Sigmoid colon (tissue), 4 donors: ENCODE measurements at regions not wholly inside any gene's neighbourhood (a gene's known extent, or its start where the extent isn't known, plus 50 kb on each side); places are given as distances from the start of the nearest gene placed in this dataset.

Source experiments
- EP300 ChIP-seq, 4 donors: sonication (generic); formaldehyde crosslinking; IDR thresholded peaks; one replicate each; pipeline ENCODE4 v1.6.1; 2017; ENCODE audit warnings: antibody characterized with exemption in 4 of 4
- POLR2AphosphoS5 ChIP-seq, 4 donors: sonication (generic); formaldehyde crosslinking; IDR thresholded peaks; one replicate each; pipeline ENCODE4 v1.6.1; 2017; ENCODE audit warnings: antibody characterized with exemption in 4 of 4
- TF ChIP-seq, protein P1 (sequence below), 4 experiments: fragments of 450-650 bp in 3 of 4; fragments of 200-600 bp in 1 of 4; IDR thresholded peaks; one replicate each; pipeline ENCODE4 v1.5.1; 2016 to 2019; ENCODE audit warnings: antibody characterized with exemption in 4 of 4, mild to moderate bottlenecking in 3 of 4, moderate library complexity in 2 of 4

GRCh38 chr13:111875915-111876314 lies 191.0 kb upstream of the SOX1 start:
- TF ChIP-seq EP300 (IDR thresholded peaks at IDR 0.05) (no peak), POLR2AphosphoS5 (IDR thresholded peaks at IDR 0.05) (no peak)
- TF ChIP-seq, protein P1, sequence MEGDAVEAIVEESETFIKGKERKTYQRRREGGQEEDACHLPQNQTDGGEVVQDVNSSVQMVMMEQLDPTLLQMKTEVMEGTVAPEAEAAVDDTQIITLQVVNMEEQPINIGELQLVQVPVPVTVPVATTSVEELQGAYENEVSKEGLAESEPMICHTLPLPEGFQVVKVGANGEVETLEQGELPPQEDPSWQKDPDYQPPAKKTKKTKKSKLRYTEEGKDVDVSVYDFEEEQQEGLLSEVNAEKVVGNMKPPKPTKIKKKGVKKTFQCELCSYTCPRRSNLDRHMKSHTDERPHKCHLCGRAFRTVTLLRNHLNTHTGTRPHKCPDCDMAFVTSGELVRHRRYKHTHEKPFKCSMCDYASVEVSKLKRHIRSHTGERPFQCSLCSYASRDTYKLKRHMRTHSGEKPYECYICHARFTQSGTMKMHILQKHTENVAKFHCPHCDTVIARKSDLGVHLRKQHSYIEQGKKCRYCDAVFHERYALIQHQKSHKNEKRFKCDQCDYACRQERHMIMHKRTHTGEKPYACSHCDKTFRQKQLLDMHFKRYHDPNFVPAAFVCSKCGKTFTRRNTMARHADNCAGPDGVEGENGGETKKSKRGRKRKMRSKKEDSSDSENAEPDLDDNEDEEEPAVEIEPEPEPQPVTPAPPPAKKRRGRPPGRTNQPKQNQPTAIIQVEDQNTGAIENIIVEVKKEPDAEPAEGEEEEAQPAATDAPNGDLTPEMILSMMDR (IDR thresholded peaks at IDR 0.05), result no peak
